ENCODE measurements at regions not wholly inside any gene's neighbourhood (a gene's known extent, or its start where the extent isn't known, plus 50 kb on each side); places are given as distances from the start of the nearest gene placed in this dataset.

DNA sequence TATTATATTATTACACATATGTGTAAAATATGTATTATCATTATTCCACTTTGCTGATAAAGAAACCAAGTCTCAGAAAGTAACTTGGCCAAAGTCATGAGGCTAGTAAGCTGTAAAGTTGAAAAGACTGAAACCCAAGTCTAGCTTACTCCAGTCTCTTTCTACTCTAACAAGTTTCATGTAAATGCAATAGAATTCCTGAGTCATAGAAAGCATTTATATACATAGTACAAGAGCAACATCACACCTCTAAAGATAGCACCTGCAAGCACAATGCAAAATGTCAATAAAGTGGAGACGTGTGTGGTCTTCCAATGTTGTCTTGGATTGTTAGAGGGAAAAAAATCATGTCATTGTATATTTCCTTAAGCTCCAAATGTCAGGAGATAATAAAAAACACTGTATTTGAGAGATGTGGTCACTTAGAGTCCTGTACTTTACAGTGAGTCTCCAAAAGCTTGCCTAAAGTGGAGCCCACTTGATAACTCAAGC is 430.3 kb upstream of the NRP1 start:
- peaks cover 0 to 3% (median 0%) of the 10 kb centered on the region in 5 experiments for H3K9me3 ChIP-seq (ENCODE audit: control extremely low read depth in 1 of 5, control insufficient read depth in 4 of 5, insufficient read depth in 2 of 5, low read depth in 1 of 5, low read length in 4 of 5)
- H3K27me3 ChIP-seq (replicated peaks in 2 of 5; ENCODE audit: control insufficient read depth in 4 of 5, insufficient read depth in 5 of 5, low read length in 4 of 5): peaks cover 0 to 1% (median 0%) of the 10 kb centered on the region in 5 experiments
- no peaks in the 10 kb centered on the region for H3K4me1 ChIP-seq (ENCODE audit: control extremely low read depth in 1 of 4, control insufficient read depth in 4 of 4, insufficient read depth in 4 of 4, low read length in 3 of 4)
- WGBS (ENCODE audit: insufficient coverage): 100% methylated on average over 1 of the region's 1 CpG
- CTCF ChIA-PET: no interaction called here
- no peak overlapping the region for H3K4me3 ChIP-seq (ENCODE audit: control insufficient read depth in 1 of 7, extremely low read depth in 1 of 7, insufficient read depth in 4 of 7, low read depth in 2 of 7, low read length in 6 of 7)
- no peak overlapping the region for H3K27ac ChIP-seq (ENCODE audit: insufficient read depth in 1 of 2, low read depth in 1 of 2, low read length in 2 of 2, poor library complexity in 1 of 2, severe bottlenecking in 2 of 2)
- DNase-seq: no peak
- POLR2A ChIA-PET: no interaction called here
- no peaks in the 10 kb centered on the region for H3K36me3 ChIP-seq (ENCODE audit: control insufficient read depth in 4 of 4, insufficient read depth in 4 of 4, low read length in 3 of 4)

- peaks cover 0 to 3% (median 0%) of the 10 kb centered on the region in 5 experiments for H3K9me3 ChIP-seq (ENCODE audit: control extremely low read depth in 1 of 5, control insufficient read depth in 4 of 5, insufficient read depth in 2 of 5, low read depth in 1 of 5, low read length in 4 of 5)
- H3K4me1 ChIP-seq (ENCODE audit: control extremely low read depth in 1 of 4, control insufficient read depth in 4 of 4, insufficient read depth in 4 of 4, low read length in 3 of 4): no peaks in the 10 kb centered on the region
- peaks cover 0 to 1% (median 0%) of the 10 kb centered on the region in 5 experiments for H3K27me3 ChIP-seq (replicated peaks in 2 of 5; ENCODE audit: control insufficient read depth in 4 of 5, insufficient read depth in 5 of 5, low read length in 4 of 5)
- H3K36me3 ChIP-seq (ENCODE audit: control insufficient read depth in 4 of 4, insufficient read depth in 4 of 4, low read length in 3 of 4): no peaks in the 10 kb centered on the region
- no peak overlapping the region for H3K27ac ChIP-seq (ENCODE audit: insufficient read depth in 1 of 2, low read depth in 1 of 2, low read length in 2 of 2, poor library complexity in 1 of 2, severe bottlenecking in 2 of 2)
- ChIA-PET POLR2A (no interaction called here), CTCF (no interaction called here)
- WGBS (ENCODE audit: insufficient coverage): 96% methylated on average over 10 of the region's 12 CpGs
- no peak overlapping the region for H3K4me3 ChIP-seq (ENCODE audit: control insufficient read depth in 1 of 7, extremely low read depth in 1 of 7, insufficient read depth in 4 of 7, low read depth in 2 of 7, low read length in 6 of 7)
- DNase-seq: no peak
Measured at GRCh38 chr10:33760056-33760943, 425.8 kb upstream of the NRP1 start.

DNA sequence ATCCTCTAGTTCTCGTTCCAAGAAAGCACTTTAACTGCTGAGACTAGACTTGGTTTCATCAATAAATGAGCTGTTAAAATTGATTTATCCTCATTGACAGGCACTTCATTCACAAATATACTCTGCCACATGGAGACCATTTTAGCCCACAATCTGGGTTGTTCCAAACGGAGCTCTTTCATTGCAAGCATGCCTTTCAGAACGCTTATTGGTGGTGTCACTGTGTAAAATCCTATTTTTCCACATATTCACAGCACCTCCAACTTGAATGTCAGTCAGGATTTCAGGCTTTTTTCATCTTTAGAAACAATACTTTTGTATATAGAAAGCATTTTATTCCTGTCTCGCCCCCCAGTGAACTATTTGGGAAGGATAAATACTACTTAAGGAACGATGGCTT is 424.7 kb upstream of the NRP1 start:
- 100% methylated on average over 1 of the region's 5 CpGs for WGBS (ENCODE audit: insufficient coverage)
- no peak overlapping the region for H3K27ac ChIP-seq (ENCODE audit: insufficient read depth in 1 of 2, low read depth in 1 of 2, low read length in 2 of 2, poor library complexity in 1 of 2, severe bottlenecking in 2 of 2)
- H3K4me1 ChIP-seq (ENCODE audit: control extremely low read depth in 1 of 4, control insufficient read depth in 4 of 4, insufficient read depth in 4 of 4, low read length in 3 of 4): no peaks in the 10 kb centered on the region
- H3K27me3 ChIP-seq (replicated peaks in 2 of 5; ENCODE audit: control insufficient read depth in 4 of 5, insufficient read depth in 5 of 5, low read length in 4 of 5): peaks cover 0 to 1% (median 0%) of the 10 kb centered on the region in 5 experiments
- H3K4me3 ChIP-seq (ENCODE audit: control insufficient read depth in 1 of 7, extremely low read depth in 1 of 7, insufficient read depth in 4 of 7, low read depth in 2 of 7, low read length in 6 of 7): no peak overlapping the region
- no peak for DNase-seq
- peaks cover 0 to 3% (median 0%) of the 10 kb centered on the region in 5 experiments for H3K9me3 ChIP-seq (ENCODE audit: control extremely low read depth in 1 of 5, control insufficient read depth in 4 of 5, insufficient read depth in 2 of 5, low read depth in 1 of 5, low read length in 4 of 5)
- POLR2A ChIA-PET: no interaction called here
- CTCF ChIA-PET: no interaction called here
- no peaks in the 10 kb centered on the region for H3K36me3 ChIP-seq (ENCODE audit: control insufficient read depth in 4 of 4, insufficient read depth in 4 of 4, low read length in 3 of 4)

GRCh38 chr10:33758299-33758698 is 423.8 kb upstream of the NRP1 start:
- Histone ChIP-seq H3K9me3 (ENCODE audit: control extremely low read depth in 1 of 5, control insufficient read depth in 4 of 5, insufficient read depth in 2 of 5, low read depth in 1 of 5, low read length in 4 of 5) (peaks cover 0 to 3% (median 0%) of the 10 kb centered on the region in 5 experiments), H3K27ac (ENCODE audit: insufficient read depth in 1 of 2, low read depth in 1 of 2, low read length in 2 of 2, poor library complexity in 1 of 2, severe bottlenecking in 2 of 2) (no peak overlapping the region), H3K27me3 (replicated peaks in 2 of 5; ENCODE audit: control insufficient read depth in 4 of 5, insufficient read depth in 5 of 5, low read length in 4 of 5) (peaks cover 0 to 1% (median 0%) of the 10 kb centered on the region in 5 experiments), H3K4me3 (ENCODE audit: control insufficient read depth in 1 of 7, extremely low read depth in 1 of 7, insufficient read depth in 4 of 7, low read depth in 2 of 7, low read length in 6 of 7) (no peak overlapping the region), H3K4me1 (ENCODE audit: control extremely low read depth in 1 of 4, control insufficient read depth in 4 of 4, insufficient read depth in 4 of 4, low read length in 3 of 4) (no peaks in the 10 kb centered on the region), H3K36me3 (ENCODE audit: control insufficient read depth in 4 of 4, insufficient read depth in 4 of 4, low read length in 3 of 4) (no peaks in the 10 kb centered on the region)
- ChIA-PET CTCF (interaction anchor here (0.7 to 1.3 kb wide), 2 partner anchors 9 to 436 kb away, joined by 3 to 4 read pairs; no protein-coding TSS in a partner anchor), POLR2A (no interaction called here)
- no CpG with 5 or more reads among the region's 3 CpGs for WGBS (ENCODE audit: insufficient coverage)
- DNase-seq: no peak

DNA sequence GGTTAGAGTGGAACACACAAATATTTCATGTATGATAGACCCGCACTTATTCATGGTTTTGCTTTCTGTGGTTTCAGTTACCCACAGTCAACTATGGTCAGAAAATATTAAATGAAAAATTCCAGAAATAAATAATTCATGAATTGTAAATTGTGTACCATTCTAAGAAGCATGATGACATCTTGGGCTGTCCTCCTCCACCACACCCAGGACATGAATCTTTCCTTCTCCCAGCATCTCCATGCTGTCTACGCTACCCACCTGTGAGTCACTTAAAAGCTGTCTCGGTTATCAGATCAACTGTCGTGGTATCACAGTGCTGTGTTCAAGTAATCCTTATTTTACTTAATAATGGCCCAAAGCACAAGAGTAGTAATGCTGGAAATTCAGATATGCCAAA is 419.6 kb upstream of the NRP1 start:
- POLR2A ChIA-PET: no interaction called here
- CTCF ChIA-PET: no interaction called here
- no peaks in the 10 kb centered on the region for H3K36me3 ChIP-seq (ENCODE audit: control insufficient read depth in 4 of 4, insufficient read depth in 4 of 4, low read length in 3 of 4)

DNA sequence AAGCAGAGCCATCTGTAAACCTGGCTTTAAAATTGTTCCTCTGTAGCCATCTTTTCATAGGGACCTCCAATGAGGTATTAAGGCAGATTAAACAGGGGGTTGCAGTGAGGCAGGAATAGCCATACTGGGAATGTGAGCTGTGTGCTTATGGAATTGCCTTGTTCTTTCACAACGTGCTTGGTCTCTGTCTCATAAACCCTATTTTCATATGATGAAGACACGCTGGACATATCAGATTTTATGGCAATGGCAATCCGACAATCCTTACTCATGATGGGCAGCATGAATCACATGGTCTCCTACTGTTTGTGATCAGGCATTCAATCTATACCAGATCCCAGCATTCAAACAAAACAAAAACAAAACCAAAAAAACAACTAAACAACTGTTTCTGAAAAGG is 418.9 kb upstream of the NRP1 start:
- CTCF ChIA-PET: no interaction called here
- no peak for DNase-seq
- Histone ChIP-seq H3K9me3 (ENCODE audit: control extremely low read depth in 1 of 5, control insufficient read depth in 4 of 5, insufficient read depth in 2 of 5, low read depth in 1 of 5, low read length in 4 of 5) (no peaks in the 10 kb centered on the region), H3K36me3 (ENCODE audit: control insufficient read depth in 4 of 4, insufficient read depth in 4 of 4, low read length in 3 of 4) (no peaks in the 10 kb centered on the region), H3K27ac (ENCODE audit: insufficient read depth in 1 of 2, low read depth in 1 of 2, low read length in 2 of 2, poor library complexity in 1 of 2, severe bottlenecking in 2 of 2) (no peak overlapping the region), H3K4me1 (ENCODE audit: control extremely low read depth in 1 of 4, control insufficient read depth in 4 of 4, insufficient read depth in 4 of 4, low read length in 3 of 4) (no peaks in the 10 kb centered on the region), H3K27me3 (replicated peaks in 2 of 5; ENCODE audit: control insufficient read depth in 4 of 5, insufficient read depth in 5 of 5, low read length in 4 of 5) (peaks cover 0 to 2% (median 0%) of the 10 kb centered on the region in 5 experiments), H3K4me3 (ENCODE audit: control insufficient read depth in 1 of 7, extremely low read depth in 1 of 7, insufficient read depth in 4 of 7, low read depth in 2 of 7, low read length in 6 of 7) (no peak overlapping the region)
- POLR2A ChIA-PET: no interaction called here
- 97% methylated on average over 3 of the region's 3 CpGs for WGBS (ENCODE audit: insufficient coverage)

More for the DNA sequence above, 419.6 kb upstream of the NRP1 start:
- H3K4me3 ChIP-seq (ENCODE audit: control insufficient read depth in 1 of 7, extremely low read depth in 1 of 7, insufficient read depth in 4 of 7, low read depth in 2 of 7, low read length in 6 of 7): no peak overlapping the region
- no CpG with 5 or more reads among the region's 4 CpGs for WGBS (ENCODE audit: insufficient coverage)
- no peak for DNase-seq
- H3K9me3 ChIP-seq (ENCODE audit: control extremely low read depth in 1 of 5, control insufficient read depth in 4 of 5, insufficient read depth in 2 of 5, low read depth in 1 of 5, low read length in 4 of 5): no peaks in the 10 kb centered on the region
- H3K27me3 ChIP-seq (replicated peaks in 2 of 5; ENCODE audit: control insufficient read depth in 4 of 5, insufficient read depth in 5 of 5, low read length in 4 of 5): peaks cover 0 to 2% (median 0%) of the 10 kb centered on the region in 5 experiments
- no peaks in the 10 kb centered on the region for H3K4me1 ChIP-seq (ENCODE audit: control extremely low read depth in 1 of 4, control insufficient read depth in 4 of 4, insufficient read depth in 4 of 4, low read length in 3 of 4)
- no peak overlapping the region for H3K27ac ChIP-seq (ENCODE audit: insufficient read depth in 1 of 2, low read depth in 1 of 2, low read length in 2 of 2, poor library complexity in 1 of 2, severe bottlenecking in 2 of 2)

- Histone ChIP-seq H3K27me3 (replicated peaks in 2 of 5; ENCODE audit: control insufficient read depth in 4 of 5, insufficient read depth in 5 of 5, low read length in 4 of 5) (peaks cover 0 to 5% (median 0%) of the 10 kb centered on the region in 5 experiments), H3K9me3 (ENCODE audit: control extremely low read depth in 1 of 5, control insufficient read depth in 4 of 5, insufficient read depth in 2 of 5, low read depth in 1 of 5, low read length in 4 of 5) (no peaks in the 10 kb centered on the region), H3K4me1 (ENCODE audit: control extremely low read depth in 1 of 4, control insufficient read depth in 4 of 4, insufficient read depth in 4 of 4, low read length in 3 of 4) (no peaks in the 10 kb centered on the region), H3K36me3 (ENCODE audit: control insufficient read depth in 4 of 4, insufficient read depth in 4 of 4, low read length in 3 of 4) (no peaks in the 10 kb centered on the region), H3K27ac (ENCODE audit: insufficient read depth in 1 of 2, low read depth in 1 of 2, low read length in 2 of 2, poor library complexity in 1 of 2, severe bottlenecking in 2 of 2) (no peak overlapping the region), H3K4me3 (ENCODE audit: control insufficient read depth in 1 of 7, extremely low read depth in 1 of 7, insufficient read depth in 4 of 7, low read depth in 2 of 7, low read length in 6 of 7) (no peak overlapping the region)
- WGBS (ENCODE audit: insufficient coverage): 0% methylated on average over 1 of the region's 4 CpGs
- DNase-seq: no peak
- ChIA-PET CTCF (no interaction called here), POLR2A (no interaction called here)
Measured at GRCh38 chr10:33749790-33750189, 415.3 kb upstream of the NRP1 start.

Measured in common myeloid progenitor, CD34-positive (primary cell).